NOMO-1 treated with DMSO at 0.1 percent for 48 hours (cell line): ENCODE measurements at regions not wholly inside any gene's neighbourhood (a gene's known extent, or its start where the extent isn't known, plus 50 kb on each side); places are given as distances from the start of the nearest gene placed in this dataset.

Experiments
- DNase-seq: peaks from one replicate; lab custom pipeline; 2025; ENCODE audit not compliant: unreplicated experiment; lab: John Stamatoyannopoulos, UW

DNA sequence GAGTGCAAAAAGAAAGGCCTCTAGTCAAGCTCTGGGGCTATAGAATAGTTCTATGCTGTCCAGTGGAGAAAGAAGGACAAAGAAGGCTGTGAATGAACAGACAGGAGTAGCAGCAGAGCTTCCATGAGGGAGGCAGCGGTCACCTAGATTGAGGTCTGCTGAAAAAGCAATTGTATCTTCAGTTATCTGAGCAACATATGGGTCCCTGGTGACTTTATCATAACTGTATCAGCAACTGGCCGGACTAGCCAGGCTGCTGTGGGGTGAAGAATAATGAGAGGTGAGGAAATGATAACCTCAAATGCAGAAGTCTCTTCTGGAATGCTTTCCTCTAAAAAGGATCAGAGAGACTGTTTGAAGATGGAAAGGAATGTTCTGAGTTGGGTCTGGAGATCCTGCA lies 971.3 kb upstream of the TMEM132C start:
- no peak for DNase-seq

DNA sequence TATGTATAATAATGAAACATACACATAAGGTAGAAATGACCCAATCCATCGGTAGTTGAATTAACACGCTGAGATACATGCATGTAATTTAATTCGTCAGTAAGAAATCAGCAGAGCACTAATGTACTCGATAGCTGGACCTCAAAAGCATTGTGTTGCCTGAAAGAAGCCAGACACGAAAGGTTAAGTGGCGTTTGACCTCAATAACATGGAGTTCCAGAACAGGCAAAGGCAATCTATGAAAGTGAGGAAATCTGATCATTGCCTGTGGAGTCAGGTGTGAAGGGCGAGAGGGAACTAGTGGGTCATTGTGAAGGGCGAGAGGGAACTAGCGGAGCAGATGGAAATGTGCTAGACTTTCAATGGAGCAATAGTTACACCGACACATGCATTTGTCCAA lies 970.4 kb upstream of the TMEM132C start:
- DNase-seq = no peak

DNA sequence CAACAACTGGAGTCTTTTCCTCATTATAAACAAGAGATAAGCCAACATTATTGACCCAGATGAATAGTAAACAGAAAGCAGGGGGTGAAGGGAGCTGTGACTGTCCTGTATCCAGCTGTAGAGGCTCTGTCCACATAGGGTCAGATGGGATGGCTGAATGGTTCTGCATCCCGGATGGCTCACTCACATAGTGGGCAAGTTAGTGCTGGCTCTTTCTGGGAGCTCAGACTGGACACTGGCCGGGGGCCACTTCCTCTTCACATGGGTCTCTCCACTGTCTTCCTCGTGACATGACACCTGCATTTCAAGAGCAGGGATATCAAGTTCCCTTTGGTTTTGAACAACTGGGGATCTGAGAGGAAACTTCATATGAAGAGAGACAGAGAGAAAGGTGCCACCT lies 969.6 kb upstream of the TMEM132C start:
- no peak for DNase-seq

DNA sequence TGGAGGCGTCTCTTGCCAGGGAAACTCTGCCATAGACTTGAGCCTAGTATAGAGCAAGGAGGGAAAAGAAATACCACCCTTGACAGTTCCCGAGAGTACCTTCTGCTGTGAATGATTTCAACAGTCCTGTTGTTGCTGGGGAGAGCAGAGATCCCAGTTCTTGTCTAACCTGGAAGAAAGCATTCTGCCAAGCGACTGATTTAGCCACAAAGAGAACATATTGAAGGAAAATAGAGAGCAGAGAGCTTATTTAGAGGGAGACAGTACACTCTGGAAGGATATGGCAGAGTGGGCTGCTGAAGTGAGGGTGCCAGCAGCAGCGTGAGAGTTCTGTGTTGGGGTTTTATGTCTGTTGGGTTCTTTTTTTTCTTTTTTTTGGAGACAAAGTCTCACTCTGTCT lies 966.9 kb upstream of the TMEM132C start:
- no peak for DNase-seq

DNA sequence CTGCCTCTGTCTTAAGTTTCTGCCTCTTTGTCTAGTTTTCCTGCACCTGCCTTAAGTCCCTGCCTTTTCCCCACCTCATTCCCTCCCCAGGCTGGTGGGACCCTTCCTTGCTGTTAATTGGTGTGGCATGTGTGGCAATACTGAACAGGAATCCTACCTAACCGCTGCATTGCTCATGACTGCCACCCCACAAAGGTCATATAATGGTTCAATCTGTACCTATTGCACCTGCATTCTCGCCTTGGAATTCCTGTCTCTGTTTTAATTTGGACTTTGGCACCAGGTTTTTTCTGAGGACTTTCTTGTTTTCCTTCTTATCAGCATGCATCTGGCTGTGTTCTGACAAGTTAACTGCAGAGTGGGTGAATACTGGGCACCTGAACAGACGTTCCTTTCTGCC lies 966.2 kb upstream of the TMEM132C start:
- no peak for DNase-seq

DNA sequence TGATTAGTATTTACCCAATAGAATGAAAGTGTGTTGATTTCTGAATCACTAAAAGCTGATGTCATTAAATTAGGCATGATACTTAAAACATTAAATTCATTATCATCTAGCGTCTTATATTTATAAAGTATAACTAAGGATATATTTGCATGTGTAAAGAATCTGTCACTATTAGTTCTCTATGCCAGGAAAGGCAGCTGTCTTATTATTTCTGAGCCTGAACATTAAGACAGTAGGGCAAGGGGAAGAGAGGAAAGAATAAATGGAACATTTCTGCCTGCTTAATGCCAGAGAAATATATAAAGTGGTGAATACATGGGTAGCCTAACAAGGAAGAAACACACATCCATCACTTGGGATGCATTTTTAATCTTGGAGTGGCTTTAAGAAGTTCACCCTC lies 965.1 kb upstream of the TMEM132C start:
- no peak for DNase-seq

DNA sequence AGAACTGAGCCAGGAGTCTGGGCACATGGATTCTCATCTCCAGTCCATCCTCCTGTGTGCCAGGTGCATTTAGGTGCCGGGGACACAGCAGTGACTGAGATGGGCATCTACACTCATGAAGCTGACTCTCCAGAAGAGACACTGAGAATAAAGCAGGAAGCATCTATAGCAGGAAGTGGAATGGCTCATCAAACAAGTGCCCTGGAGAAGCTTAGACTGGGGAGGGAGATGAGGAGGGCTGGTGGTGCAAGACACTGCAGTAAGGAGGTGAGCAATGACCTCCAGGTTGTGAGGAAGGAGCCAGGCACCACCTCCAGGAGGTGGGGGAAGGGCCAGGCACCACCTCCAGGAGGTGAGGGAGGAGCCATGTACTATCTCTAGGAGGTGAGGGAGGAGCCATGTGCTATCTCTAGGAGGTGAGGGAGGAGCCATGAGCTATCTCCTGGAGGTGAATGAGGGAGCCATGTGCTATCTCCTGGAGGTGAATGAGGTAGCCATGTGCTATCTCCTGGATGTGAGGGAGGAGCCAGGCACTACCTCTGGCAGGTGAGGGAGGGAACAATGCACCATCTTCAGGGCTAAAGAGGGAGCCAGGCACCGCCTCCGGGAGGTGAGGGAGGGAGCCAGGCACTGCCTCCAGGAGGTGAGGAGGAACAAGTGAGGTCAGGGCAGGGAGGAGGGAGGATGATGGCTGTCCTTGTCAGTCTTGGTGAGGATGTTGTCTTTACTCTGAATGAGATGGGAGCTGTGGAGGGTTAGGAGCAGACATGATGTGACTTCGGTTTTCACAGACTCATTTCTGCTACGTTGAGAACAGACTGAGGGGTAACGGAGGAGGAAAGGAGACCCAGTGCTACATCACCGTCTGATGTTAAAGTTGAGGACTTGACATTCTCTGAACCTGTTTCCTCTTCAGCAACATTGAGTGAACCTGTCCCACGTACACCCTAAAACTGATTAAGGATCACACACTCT lies 961.9 kb upstream of the TMEM132C start:
- no peak for DNase-seq

DNA sequence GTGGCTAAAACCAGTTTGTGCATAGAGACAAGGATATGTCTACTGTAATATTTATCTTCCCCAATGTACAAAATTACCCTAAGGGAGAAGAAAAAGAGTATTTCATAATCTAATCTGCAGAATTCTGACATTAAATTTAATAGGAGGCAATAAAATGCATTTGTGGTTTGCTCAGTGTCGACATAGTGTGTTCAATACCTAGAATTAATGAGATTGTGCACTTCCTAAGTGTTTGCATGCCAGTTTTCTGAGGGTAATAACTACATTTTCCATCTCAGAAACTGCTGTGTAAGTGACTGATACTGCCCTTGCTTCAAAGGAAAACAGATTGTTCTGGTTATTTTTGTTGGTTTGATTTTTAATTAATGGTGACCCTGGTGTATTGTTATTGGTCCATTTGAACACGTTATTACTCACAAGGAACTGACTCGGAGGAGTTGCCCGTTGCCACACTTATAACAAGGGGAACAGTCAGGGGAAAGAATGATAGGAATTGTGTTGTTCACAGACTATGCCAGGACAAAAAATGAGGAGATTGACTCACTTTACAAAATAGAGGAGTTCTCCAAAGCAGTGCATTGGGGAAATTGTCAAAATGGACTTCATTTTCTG lies 960.3 kb upstream of the TMEM132C start:
- DNase-seq = no peak

DNA sequence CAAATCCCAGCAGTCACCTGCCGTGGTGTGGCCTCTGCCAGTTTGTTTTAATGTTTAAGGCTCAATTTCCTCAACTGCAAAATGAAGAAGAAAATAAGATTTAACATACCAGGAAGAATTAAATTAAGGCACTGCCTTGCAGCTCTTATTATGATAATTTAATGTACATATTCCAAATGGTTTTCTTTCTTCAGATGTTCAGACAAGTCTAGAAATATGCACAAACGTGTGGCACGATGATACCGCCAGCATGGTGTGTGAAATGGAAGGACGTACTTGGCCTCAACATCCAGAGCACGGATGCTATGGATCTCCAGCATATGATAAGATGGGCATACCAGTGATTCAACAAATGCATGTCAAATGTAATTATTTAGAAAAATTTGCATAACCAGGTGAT lies 959.4 kb upstream of the TMEM132C start:
- DNase-seq = no peak

DNA sequence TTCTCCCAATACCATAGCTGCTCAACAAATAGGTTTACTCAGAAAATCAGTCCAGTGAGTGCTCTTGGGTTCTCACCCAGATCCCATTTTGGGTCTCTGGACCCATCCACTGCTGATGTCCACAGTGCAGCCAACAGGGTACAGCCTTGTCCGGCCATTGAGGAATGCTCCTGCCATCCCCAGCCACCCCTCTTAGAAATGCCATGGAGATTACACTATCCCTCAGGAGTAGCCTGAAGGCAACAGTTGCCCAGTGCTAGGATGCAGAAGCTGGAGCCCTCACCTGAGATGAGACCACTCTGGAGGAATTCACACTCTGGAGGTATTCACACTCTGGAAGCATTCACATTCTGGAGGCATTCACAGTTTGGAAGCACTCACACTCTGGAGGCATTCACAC lies 958.8 kb upstream of the TMEM132C start:
- DNase-seq = no peak

DNA sequence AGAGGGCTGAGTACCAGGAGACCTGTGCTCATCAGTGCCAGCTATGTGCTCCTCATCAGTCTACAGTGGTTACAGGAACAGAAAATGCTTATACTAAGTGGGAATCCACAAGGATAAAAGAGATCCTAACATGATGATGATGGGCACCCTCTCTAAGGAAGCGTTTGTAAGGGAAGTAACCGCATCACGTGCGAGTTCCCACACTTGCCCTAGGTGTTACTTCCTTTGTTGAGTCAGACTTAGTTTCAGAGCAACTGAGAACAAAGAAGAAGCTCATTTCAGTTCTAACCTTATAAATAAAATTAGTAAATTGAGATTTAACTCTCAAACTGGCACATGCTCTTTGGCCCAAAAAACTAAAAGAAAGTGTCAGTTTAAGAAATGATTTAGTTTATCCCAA lies 956.4 kb upstream of the TMEM132C start:
- no peak for DNase-seq

DNA sequence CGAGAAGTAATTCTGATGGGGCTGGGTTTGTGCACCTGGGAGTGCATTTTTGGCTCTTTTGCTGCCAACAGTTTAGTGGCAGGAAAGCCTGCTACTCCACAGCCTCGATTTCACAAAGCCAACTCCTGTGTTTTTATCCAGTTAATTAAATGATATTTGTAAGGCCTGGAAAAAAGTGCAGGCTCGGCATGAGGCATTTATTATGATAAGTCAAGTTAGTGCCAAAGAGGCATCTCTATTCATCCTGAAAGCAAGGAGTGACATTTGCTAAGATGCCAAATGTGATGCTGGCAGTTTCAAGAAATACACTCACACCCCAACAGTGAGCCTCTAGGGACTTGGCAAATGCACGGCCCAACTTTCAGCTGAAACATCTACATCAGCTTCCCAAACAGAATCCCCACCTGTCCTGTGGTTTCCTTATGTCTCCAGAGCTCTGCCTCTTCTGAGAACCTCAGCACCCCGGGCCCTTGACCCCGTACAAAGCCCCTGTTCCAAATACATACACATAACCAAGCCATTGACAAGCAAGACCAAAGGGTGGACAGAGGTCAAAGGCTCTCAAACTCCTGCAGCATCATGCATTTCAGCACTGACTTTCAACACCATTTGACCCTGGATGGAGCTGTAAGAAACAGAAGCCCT lies 955.1 kb upstream of the TMEM132C start:
- DNase-seq = no peak

DNA sequence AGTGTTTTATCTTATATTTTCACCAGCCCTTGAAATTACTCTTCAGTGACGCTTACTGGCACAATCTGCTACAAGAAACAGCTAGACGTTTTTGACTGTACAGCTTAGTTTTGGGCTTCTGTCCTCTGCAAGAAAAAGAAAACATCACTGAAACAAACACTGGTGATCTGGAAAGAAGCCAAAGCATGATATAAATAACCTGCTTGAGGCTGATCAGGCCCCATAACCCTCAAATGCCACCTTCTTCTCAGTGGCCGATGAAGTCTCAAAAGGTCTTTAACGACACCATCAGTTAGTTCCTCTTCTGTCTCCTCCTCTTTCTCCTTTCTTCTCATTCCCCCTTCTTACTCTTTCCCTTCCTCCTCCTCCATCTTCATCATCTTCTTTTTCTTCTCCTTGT lies 942.3 kb upstream of the TMEM132C start:
- no peak for DNase-seq

DNA sequence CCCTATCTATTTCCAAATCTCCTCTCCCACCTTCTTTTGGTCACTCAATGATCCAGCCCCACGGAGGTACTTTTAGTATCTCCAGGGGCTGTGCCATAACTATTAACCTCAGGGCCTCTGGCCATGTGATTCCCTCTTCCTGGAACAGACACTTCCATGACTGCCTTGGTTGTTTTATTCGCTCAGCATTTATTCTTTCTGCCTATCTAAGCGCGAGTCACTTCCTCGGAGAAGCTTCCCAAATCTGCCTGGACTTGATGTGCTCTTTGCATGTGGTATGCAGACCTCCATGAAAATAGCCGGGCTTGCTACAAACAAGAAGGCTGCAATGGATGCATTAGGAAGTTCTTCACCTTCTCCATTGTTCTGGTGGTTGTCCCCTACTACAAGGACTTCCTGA lies 939.0 kb upstream of the TMEM132C start:
- DNase-seq = no peak

DNA sequence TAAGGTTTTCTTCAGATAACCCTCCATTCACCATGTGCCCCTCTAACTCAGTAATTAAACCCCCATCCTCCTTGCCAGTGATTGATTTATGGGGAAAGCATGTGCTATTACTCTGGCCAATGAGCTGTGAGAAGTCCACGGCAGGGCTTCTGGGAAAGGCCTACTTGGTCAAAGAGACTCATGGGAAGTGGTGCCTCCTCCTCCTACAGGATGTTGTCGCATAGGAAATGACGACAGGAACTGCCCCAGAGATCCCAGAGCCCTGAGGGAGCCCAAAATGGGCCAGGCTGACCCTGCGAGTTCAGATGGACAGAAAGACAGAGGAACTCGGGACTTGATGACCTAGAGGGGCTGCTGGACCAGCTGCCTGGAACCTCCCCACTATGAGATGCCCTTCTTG lies 938.1 kb upstream of the TMEM132C start:
- no peak for DNase-seq

DNA sequence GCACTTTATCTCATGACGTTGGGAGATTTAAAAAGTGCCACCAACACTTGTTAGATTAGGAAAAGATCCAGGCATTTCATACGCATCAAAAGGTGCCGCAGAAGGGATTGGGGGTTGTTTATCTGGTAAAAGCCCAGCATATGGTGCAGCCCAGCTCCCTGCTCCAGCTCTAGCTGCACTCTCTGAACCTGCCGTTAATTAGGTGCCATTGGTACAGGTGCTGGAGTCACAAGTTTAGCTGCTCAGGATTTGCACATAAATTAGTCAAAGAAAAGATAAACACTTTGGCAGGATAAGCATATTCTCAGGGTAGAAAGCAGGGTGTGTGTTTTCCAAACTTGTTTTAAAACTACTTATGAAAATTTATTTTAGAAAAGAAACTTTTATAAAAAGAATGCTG lies 932.6 kb upstream of the TMEM132C start:
- no peak for DNase-seq

DNA sequence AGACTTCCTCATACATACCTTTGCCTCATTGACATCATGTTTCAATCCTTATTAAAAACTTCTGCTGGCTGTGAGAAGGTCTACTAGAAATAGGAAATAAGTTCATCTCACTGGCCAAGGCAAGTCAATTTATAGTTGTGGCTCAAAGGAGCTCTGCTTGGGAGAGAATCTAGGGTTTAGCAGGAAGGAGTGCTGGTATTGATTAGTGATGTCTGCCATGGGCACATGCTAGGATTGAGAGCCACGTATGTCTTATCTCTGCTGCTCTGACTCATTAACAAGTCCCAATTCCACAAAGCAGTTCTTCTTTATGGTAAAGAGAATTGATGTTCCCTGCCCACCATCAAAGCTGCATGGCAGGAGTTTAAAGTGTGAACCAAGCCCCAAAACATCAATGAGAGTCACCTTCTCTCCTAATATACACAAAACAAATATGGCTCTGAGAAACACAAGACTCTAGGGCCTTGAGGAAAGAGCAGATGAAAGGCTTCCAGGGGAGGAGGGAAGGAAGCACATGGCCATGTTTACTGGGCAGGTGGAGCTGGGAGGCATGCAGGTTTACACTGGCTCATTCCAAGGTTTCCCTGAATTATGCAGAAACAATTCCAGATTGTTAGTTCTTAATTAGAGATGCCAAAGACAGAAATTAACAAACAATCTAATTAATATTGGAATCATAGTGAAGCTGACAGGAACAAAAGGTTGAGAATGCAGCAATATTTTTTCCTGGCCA lies 931.9 kb upstream of the TMEM132C start:
- no peak for DNase-seq

DNA sequence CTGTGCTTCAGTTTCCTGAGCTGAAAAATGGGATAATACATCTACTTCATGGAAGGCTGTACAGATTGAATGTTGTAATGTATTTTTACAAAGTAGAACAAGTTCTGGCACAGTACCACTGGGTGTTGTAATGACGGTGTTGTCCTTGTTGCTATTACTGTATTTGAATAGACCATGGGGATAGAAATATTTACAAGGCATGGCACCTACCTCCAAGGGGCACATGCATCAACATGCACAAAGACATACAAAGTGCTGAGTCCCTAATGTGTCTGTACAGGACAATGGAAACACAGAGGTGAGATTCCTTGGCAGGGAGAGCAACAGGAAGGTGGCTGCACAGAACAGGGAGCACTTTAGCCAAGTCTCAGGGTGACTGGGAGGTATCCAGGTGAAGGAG lies 930.6 kb upstream of the TMEM132C start:
- DNase-seq = no peak

DNA sequence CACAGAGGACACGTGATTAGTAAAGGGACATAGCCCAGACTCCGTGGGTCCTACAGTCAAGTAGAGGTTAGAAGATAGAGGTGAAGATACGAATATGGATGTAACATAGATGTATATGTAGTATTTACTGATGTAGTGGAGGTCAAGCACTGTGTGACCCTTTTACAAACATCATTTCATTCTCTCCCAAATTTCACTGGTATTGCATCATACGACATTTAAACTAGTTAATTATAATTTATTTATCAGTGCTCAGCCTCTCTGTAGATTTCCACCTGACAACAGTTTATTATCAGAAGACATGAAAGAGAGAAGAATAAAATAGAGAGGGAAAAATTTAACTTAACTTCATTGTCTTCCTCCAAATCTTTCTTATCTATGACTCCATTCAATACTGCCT lies 927.9 kb upstream of the TMEM132C start:
- no peak for DNase-seq

DNA sequence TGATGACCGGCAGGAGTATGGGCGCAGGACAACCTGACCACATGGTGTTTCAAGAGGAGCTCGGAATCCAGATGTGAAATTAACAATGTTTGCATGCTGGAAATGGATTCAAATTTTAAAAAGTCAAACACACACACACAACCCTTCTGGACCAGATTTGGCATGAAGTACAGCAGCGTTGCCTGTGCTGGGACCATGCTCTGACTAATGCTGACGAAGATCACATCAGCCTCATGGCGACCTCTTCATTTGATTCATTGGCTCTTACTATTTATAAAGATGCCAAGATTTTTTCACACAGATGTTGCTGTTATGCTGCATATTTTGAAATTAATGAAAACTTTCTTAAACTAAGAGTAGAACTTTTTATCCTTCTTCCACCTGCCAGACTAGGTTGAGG lies 926.6 kb upstream of the TMEM132C start:
- DNase-seq = no peak

DNA sequence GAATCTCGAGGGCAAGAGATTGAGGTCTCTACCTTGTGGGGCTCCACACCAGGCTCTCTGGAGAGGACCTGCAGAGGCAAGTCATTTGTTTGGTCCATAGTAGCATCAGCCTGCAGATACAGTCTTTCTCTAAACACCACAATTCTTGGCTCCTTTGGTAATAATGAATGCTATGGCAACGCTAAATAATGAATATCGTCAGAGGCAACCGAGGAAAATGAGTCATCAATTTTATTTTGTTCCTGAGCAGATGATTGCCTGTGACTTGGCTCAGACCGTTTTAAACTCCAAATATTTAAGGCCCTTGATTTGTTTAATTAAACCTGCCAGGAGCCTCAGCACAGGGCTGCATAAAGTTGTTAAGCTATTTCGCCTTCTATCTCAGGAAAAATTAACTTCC lies 924.1 kb upstream of the TMEM132C start:
- DNase-seq = no peak
